H1 (cell line): ENCODE measurements at regions not wholly inside any gene's neighbourhood (a gene's known extent, or its start where the extent isn't known, plus 50 kb on each side); places are given as distances from the start of the nearest gene placed in this dataset.

Experiments
- ATF2 ChIP-seq: IDR thresholded peaks from 2 replicates; pipeline ENCODE4 v1.6.1; 2012; ENCODE audit warnings: low read length, inconsistent platforms
- CHD7 ChIP-seq: fragments of 300-600 bp; sonication (generic); IDR thresholded peaks from 2 replicates; pipeline ENCODE4 v1.7.1; 2012; ENCODE audit warnings: low read length, moderate library complexity, mild to moderate bottlenecking, inconsistent platforms; ENCODE audit not compliant: insufficient replicate concordance
- JUN ChIP-seq: IDR thresholded peaks from 2 replicates; pipeline ENCODE4 v1.6.1; 2011; ENCODE audit warnings: low read depth, mild to moderate bottlenecking, improper control_type of control experiment, low read length
- MAX ChIP-seq: IDR thresholded peaks from 2 replicates; pipeline ENCODE4 v1.6.1; 2012; ENCODE audit warnings: inconsistent platforms
- NRF1 ChIP-seq: IDR thresholded peaks from 2 replicates; pipeline ENCODE4 v1.6.1; 2011; ENCODE audit warnings: mild to moderate bottlenecking, low read depth, low read length, improper control_type of control experiment
- POLR2AphosphoS5 ChIP-seq: IDR thresholded peaks from 2 replicates; pipeline ENCODE4 v1.6.1; 2011; ENCODE audit warnings: low read depth, low read length
- RNF2 ChIP-seq: fragments of 200-900, 300-1000 bp; sonication (generic); IDR thresholded peaks from 2 replicates; pipeline ENCODE4 v1.7.1; 2016; ENCODE audit warnings: borderline replicate concordance, low read depth, mild to moderate bottlenecking, antibody characterized with exemption, low read length; ENCODE audit not compliant: poor library complexity, severe bottlenecking; ENCODE audit errors: missing control alignments
- RXRA ChIP-seq: IDR thresholded peaks from 2 replicates; pipeline ENCODE4 v1.6.1; 2011; ENCODE audit warnings: low read depth, mild to moderate bottlenecking, low read length, moderate library complexity; ENCODE audit not compliant: insufficient read depth
- SUZ12 ChIP-seq: fragments of 200-600 bp; sonication (generic); IDR thresholded peaks from 2 replicates; pipeline ENCODE4 v1.6.1; 2012; ENCODE audit warnings: mild to moderate bottlenecking, inconsistent platforms, low read length, moderate library complexity, mixed read lengths
- TAF1 ChIP-seq: IDR thresholded peaks from 2 replicates; pipeline ENCODE4 v1.6.1; 2011; ENCODE audit warnings: mild to moderate bottlenecking, low read depth, low read length

- no peak for TF ChIP-seq CHD7
- no peak for TF ChIP-seq RNF2
- no peak for TF ChIP-seq RXRA
- TF ChIP-seq ATF2: no peak
- TF ChIP-seq NRF1: no peak
- no peak for TF ChIP-seq POLR2AphosphoS5
- no peak for TF ChIP-seq JUN
- TF ChIP-seq SUZ12: no peak
- no peak for TF ChIP-seq MAX
- no peak for TF ChIP-seq TAF1
These were observed 320.5 kb downstream of the ZIC1 start (continued) for GRCh38 chr3:147729641-147730040.
